ENCODE measurements at regions not wholly inside any gene's neighbourhood (a gene's known extent, or its start where the extent isn't known, plus 50 kb on each side); places are given as distances from the start of the nearest gene placed in this dataset.

GRCh38 chr6:157758516-157759023, 64.5 kb upstream of the SNX9 start:
- Histone ChIP-seq H3K27me3 (no peaks in the 10 kb centered on the region), H3K27ac (no peak overlapping the region), H3K4me1 (peaks cover 4 to 60% (median 42%) of the 10 kb centered on the region in 4 donors), H3K9me3 (no peaks in the 10 kb centered on the region), H3K36me3 (no peaks in the 10 kb centered on the region), H3K4me3 (no peak overlapping the region)
- intact Hi-C loops (cut with DNase I; ENCODE audit: low total_unique reads) = loop anchor here (2.0 to 10.0 kb wide), 3 partner anchors 60 to 316 kb away; no protein-coding TSS in a partner anchor
- no peak for TF ChIP-seq CTCF (IDR thresholded peaks at IDR 0.05)
- DNase-seq = no peak

GRCh38 chr6:157759028-157759427, 64.0 kb upstream of the SNX9 start:
- Histone ChIP-seq H3K27ac (no peak overlapping the region), H3K36me3 (no peaks in the 10 kb centered on the region), H3K27me3 (no peaks in the 10 kb centered on the region), H3K4me1 (peaks cover 4 to 64% (median 46%) of the 10 kb centered on the region in 4 donors), H3K4me3 (no peak overlapping the region), H3K9me3 (no peaks in the 10 kb centered on the region)
- intact Hi-C loops (cut with DNase I; ENCODE audit: low total_unique reads) = loop anchor here (2.0 to 10.0 kb wide), 3 partner anchors 60 to 316 kb away; no protein-coding TSS in a partner anchor
- TF ChIP-seq CTCF (IDR thresholded peaks at IDR 0.05) = no peak
- no peak for DNase-seq

- Histone ChIP-seq H3K36me3 (no peaks in the 10 kb centered on the region), H3K4me3 (no peak overlapping the region), H3K4me1 (peaks cover 4 to 75% (median 58%) of the 10 kb centered on the region in 4 donors), H3K9me3 (no peaks in the 10 kb centered on the region), H3K27me3 (no peaks in the 10 kb centered on the region), H3K27ac (peak overlapping the region; percentile 66 to 74)
- TF ChIP-seq CTCF (IDR thresholded peaks at IDR 0.05) = no peak
- DNase-seq = no peak
- intact Hi-C loops (cut with DNase I; ENCODE audit: low total_unique reads) = no loop called here
Measured at GRCh38 chr6:157760137-157760536, 62.9 kb upstream of the SNX9 start.

GRCh38 chr6:157760589-157761330, 62.3 kb upstream of the SNX9 start:
- no peaks in the 10 kb centered on the region for H3K9me3 ChIP-seq
- DNase-seq = no peak
- H3K27ac ChIP-seq = peak overlapping the region; percentile 66 to 74
- peaks cover 4 to 79% (median 58%) of the 10 kb centered on the region in 4 donors for H3K4me1 ChIP-seq
- no peak for TF ChIP-seq CTCF (IDR thresholded peaks at IDR 0.05)
- no peaks in the 10 kb centered on the region for H3K27me3 ChIP-seq
- H3K4me3 ChIP-seq = no peak overlapping the region
- no peaks in the 10 kb centered on the region for H3K36me3 ChIP-seq
- intact Hi-C loops (cut with DNase I; ENCODE audit: low total_unique reads) = no loop called here

GRCh38 chr6:157761331-157761921, 61.6 kb upstream of the SNX9 start:
- H3K27ac ChIP-seq = peak overlapping the region; percentile 66 to 74
- peaks cover 4 to 77% (median 56%) of the 10 kb centered on the region in 4 donors for H3K4me1 ChIP-seq
- no peaks in the 10 kb centered on the region for H3K36me3 ChIP-seq
- no peak for TF ChIP-seq CTCF (IDR thresholded peaks at IDR 0.05)
- no peak for DNase-seq
- intact Hi-C loops (cut with DNase I; ENCODE audit: low total_unique reads) = no loop called here
- H3K9me3 ChIP-seq = no peaks in the 10 kb centered on the region
- H3K27me3 ChIP-seq = no peaks in the 10 kb centered on the region
- no peak overlapping the region for H3K4me3 ChIP-seq

Measured in tibial artery (tissue), 4 donors.